GM12891 (cell line): ENCODE measurements at regions not wholly inside any gene's neighbourhood (a gene's known extent, or its start where the extent isn't known, plus 50 kb on each side); places are given as distances from the start of the nearest gene placed in this dataset.
"Not testable (repeated sequence)": the region's sequence is repeated elsewhere in the genome, so short reads cannot be mapped to it uniquely, and the experiment has no call there.

Source experiments
- DNase-seq: peaks from one replicate; pipeline ENCODE4 v3.0.0; 2011; ENCODE audit warnings: low spot score; ENCODE audit not compliant: insufficient read length
- FAIRE-seq: peaks from 2 replicates; lab custom pipeline; 2011; peaks lifted over from hg19 to GRCh38; lab: Jason Lieb, UNC
- PAX5 ChIP-seq: IDR thresholded peaks from 2 replicates; pipeline ENCODE4 v1.6.1; 2011; ENCODE audit warnings: low read length, moderate library complexity, mild to moderate bottlenecking; ENCODE audit not compliant: insufficient read depth, severe bottlenecking
- POLR2A ChIP-seq: IDR thresholded peaks from 2 replicates; pipeline ENCODE4 v1.6.1; 2011; ENCODE audit warnings: low read depth, low read length, control low read depth
- POLR2AphosphoS5 ChIP-seq: IDR thresholded peaks from 2 replicates; pipeline ENCODE4 v1.6.1; 2011; ENCODE audit warnings: low read depth, low read length, control low read depth
- POU2F2 ChIP-seq: IDR thresholded peaks from 2 replicates; pipeline ENCODE4 v1.6.1; 2011; ENCODE audit warnings: low read depth, mild to moderate bottlenecking, control low read depth, low read length, moderate library complexity
- SPI1 ChIP-seq: IDR thresholded peaks from 2 replicates; pipeline ENCODE4 v1.6.1; 2011; ENCODE audit warnings: low read depth, low read length, control low read depth
- TAF1 ChIP-seq: IDR thresholded peaks from 2 replicates; pipeline ENCODE4 v1.6.1; 2011; ENCODE audit warnings: low read depth, low read length, control low read depth

DNA sequence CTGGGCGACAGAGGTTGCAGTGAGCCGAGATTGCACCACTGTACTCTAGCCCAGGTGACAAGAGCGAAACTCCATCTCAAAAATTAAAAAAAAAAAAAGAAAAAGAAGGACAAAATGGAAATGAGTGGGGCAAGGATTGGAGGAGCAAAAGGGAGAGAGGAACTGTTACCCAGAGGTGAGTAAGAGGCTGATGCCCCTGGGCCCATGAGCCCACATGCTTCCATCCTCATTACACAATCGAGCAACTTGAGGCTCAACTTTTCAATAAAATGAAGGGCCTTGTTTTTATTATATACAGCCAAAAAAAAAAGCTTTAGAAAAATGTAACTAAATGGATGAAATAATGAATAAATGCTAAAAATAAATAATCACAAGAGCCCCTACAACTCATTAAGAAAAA lies 91.7 kb upstream of the YWHAQ start:
- TF ChIP-seq POU2F2: no peak
- no peak for TF ChIP-seq TAF1
- no peak for TF ChIP-seq PAX5
- TF ChIP-seq POLR2A: no peak
- TF ChIP-seq POLR2AphosphoS5: no peak
- TF ChIP-seq SPI1: no peak
- no peak for FAIRE-seq
- no peak for DNase-seq

DNA sequence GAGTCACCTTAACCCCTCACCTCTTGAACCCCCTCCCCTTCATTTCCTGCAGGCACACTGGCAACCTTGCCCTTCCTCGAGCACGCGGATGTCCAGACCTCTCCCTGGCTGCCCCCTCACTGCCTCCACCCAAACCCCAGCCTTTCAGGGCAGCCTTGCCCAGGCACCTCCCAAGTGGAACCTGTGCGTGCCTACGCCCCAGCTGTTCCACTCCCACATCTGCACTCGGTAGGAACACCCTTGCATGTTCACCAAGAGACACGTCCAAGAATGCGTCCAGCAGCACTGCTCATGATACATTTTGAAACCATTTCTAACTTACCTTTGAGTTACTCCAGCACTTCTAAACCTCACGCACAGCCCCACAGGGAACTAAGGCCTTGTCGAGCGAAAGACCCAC lies 93.8 kb upstream of the YWHAQ start:
- DNase-seq: no peak
- no peak for FAIRE-seq
- no peak for TF ChIP-seq PAX5
- TF ChIP-seq POLR2AphosphoS5: no peak
- no peak for TF ChIP-seq POU2F2
- no peak for TF ChIP-seq POLR2A
- TF ChIP-seq TAF1: no peak
- no peak for TF ChIP-seq SPI1

GRCh38 chr2:9725106-9725505 lies 94.3 kb upstream of the YWHAQ start:
- DNase-seq (no peak), FAIRE-seq (no peak)
- no peak for TF ChIP-seq SPI1
- TF ChIP-seq POLR2A: no peak
- no peak for TF ChIP-seq PAX5
- TF ChIP-seq TAF1: no peak
- TF ChIP-seq POLR2AphosphoS5: no peak
- no peak for TF ChIP-seq POU2F2

GRCh38 chr2:9726016-9726415 lies 95.2 kb upstream of the YWHAQ start:
- FAIRE-seq, DNase-seq: not testable (repeated sequence)

DNA sequence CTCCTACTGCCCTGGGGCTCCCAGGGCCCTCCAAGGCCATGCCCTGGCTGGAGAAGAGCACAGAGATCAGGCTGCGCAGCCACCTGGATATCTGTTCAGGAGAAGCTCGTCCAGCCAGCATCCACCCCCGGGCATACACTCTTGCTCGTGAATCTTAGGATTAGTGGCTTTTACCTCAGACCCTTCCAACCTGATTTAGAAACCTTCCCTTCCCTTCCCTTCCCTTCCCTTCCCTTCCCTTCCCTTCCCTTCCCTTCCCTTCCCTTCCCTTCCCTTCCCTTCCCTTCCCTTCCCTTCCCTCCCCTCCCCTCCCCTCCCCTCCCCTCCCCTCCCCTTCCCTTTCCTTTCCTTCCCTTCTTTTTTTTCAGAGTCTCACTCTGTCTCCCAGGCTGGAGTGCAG lies 99.7 kb upstream of the YWHAQ start:
- not testable (repeated sequence) for DNase-seq, FAIRE-seq

DNA sequence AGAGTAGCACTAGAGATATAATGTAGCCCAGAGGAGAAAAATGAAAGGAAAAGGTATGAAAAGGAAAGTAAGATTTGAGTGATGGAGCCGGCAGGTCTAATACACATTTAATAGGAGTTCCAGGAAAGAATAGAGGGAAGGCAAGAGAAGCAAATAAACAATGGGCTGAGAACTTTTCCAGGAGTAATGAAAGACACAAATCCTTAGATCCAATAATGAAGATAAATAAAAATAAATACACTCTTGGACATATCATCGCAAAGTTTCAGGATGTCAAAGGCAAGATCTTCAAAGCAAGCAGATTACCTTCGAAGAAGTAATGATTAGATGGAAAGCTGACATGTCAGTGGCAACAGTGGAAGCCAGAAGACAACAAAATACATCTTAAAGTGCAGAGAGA lies 102.0 kb upstream of the YWHAQ start:
- FAIRE-seq (no peak), DNase-seq (no peak)
- no peak for TF ChIP-seq POLR2AphosphoS5
- TF ChIP-seq POU2F2: no peak
- no peak for TF ChIP-seq POLR2A
- no peak for TF ChIP-seq PAX5
- no peak for TF ChIP-seq SPI1
- no peak for TF ChIP-seq TAF1

DNA sequence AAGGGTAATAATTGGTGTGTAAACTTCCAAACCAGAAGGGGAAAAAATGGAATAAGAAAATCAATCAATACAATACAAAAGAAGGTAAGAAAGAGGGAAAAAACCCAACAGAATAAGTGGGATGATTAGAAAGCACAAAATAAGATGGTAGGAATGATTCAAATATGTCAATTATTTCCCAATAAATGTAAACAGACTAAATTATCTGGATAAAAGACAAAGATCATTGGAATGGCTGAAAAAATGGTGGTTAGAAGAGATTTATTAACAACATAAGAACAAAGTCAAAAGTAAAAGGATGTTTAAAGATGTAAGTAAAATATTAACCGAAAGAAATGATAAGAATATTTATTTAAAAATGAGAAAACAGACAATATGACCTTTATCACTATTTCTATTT lies 103.5 kb upstream of the YWHAQ start:
- FAIRE-seq (no peak), DNase-seq (no peak)
- TF ChIP-seq PAX5: no peak
- TF ChIP-seq SPI1: no peak

DNA sequence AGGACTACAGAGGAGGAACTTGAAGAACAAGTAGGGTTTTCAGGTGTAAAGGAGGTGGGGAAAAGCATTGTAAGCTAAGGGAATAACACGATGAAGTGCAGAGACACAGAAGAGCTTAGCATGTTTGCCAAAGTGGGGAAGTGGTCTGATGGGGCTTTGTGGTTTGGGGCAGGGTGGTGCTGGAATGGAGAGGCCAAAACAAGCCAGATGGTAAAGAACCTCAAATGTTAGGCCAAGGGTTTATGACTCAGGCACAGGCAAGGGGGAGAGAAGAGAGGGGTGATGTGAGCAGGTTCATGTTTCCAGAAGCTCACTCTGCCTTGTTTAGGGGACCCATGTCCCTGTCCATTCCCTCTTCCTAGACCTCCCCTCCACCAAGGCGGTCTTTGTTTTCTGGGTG lies 104.5 kb upstream of the YWHAQ start:
- no peak for DNase-seq
- TF ChIP-seq PAX5 (no peak), SPI1 (no peak), POLR2A (no peak)
- FAIRE-seq: no peak

DNA sequence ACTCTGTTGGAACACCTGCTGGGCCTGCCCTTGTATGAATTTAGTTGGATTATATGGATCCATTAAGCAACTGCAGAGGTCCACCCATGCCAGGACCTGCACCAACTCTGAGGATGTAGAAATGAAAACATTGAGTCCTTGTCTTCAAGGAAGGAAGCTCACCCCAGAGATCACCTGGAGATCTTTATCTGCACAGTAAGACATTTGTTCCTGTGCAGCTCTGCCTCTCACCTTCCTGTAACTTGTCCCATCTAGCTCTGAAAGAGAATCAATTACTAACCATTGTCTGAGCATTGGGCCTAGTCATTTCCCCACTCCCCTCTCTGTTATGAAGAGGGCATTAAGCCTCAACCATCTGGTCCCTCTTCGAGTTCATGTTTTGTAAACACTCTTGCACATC lies 105.2 kb upstream of the YWHAQ start:
- no peak for DNase-seq
- no peak for FAIRE-seq
- TF ChIP-seq POLR2AphosphoS5 (no peak), SPI1 (no peak), PAX5 (no peak), TAF1 (no peak), POU2F2 (no peak), POLR2A (no peak)

DNA sequence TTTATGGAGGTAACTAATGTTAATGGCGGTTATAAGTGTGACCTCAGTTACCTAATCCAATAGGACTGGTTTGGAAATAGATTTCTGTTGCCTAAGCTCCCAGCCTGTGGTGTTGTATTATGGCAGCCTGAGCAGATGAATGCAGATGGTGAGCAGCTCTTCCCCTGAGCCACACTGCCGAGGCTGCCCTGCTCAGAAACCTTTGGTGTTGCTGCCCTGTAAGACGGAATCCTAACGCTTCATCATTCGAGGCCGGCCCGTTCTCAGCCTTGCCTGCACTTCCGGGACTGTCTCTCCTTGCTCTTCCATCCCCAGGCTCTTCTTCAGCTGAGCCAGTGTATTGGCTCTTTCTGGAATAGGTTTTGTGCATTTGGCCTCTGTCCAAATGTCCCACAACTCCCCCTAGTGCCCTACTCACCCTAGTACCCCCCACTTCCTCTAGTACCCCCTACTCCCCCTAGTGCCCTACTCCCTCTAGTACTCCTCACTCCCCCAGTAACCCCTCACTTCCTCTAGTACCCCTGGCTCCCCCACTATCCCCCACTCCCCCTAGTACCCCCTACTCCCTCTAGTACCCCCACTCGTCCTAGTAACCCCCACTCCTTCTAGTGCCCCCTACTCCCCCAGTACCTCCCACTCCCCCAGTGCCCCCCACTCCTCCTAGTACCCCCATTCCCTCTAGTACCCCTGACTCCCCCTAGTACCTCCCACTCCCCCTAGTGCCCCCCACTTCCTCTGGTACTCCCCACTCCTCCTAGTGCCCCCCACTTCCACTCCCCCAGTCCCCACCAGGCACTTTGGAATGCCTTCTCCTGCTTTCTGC lies 106.0 kb upstream of the TAF1B start:
- no peak for FAIRE-seq
- no peak for DNase-seq
- TF ChIP-seq TAF1 (no peak), POU2F2 (no peak), SPI1 (no peak), PAX5 (no peak), POLR2AphosphoS5 (no peak), POLR2A (no peak)

DNA sequence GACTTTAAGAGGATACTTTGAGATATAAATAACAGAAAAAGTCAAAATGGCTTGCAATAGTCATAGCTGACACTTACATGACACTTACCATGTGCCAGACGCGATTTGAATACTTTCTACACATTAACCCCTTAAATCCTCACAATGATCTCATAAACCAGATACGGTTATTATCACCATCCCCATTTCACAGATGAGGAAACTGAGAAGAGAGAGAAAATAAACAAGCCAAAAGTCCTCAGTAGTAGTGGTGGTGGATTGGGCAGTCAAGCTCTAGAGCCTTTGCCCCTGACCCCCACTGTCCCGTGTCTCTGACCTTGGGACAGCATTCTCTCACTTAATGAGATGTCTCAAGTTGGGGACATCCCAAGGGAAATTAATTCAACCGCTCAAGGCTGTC lies 105.2 kb upstream of the TAF1B start:
- no peak for FAIRE-seq
- no peak for TF ChIP-seq SPI1
- no peak for DNase-seq
